WTC11 (cell line): ENCODE measurements at regions not wholly inside any gene's neighbourhood (a gene's known extent, or its start where the extent isn't known, plus 50 kb on each side); places are given as distances from the start of the nearest gene placed in this dataset.

Experiments used
- CTCF ChIP-seq: fragments of 200-600 bp; IDR thresholded peaks from 2 replicates; pipeline ENCODE4 v1.8.0; 2022; ENCODE audit warnings: antibody characterized with exemption
- E2F1 ChIP-seq: sonication (generic); formaldehyde crosslinking; IDR thresholded peaks from 2 replicates; pipeline ENCODE4 v1.8.0; 2022; ENCODE audit warnings: mild to moderate bottlenecking, missing genetic modification reagents
- ESRRA ChIP-seq: sonication (generic); formaldehyde crosslinking; IDR thresholded peaks from 2 replicates; pipeline ENCODE4 v1.8.1; 2022; ENCODE audit warnings: mild to moderate bottlenecking, missing genetic modification reagents, borderline replicate concordance
- FOXP1 ChIP-seq: sonication (generic); formaldehyde crosslinking; IDR thresholded peaks from 2 replicates; pipeline ENCODE4 v1.8.0; 2022; ENCODE audit warnings: missing genetic modification reagents, mild to moderate bottlenecking, moderate library complexity, borderline replicate concordance
- IRF2 ChIP-seq: sonication (generic); formaldehyde crosslinking; IDR thresholded peaks from 2 replicates; pipeline ENCODE4 v1.8.0; 2022; ENCODE audit warnings: low read depth, missing genetic modification reagents, borderline replicate concordance
- KAT7 ChIP-seq: sonication (generic); formaldehyde crosslinking; IDR thresholded peaks from 2 replicates; pipeline ENCODE4 v1.8.1; 2023; ENCODE audit warnings: missing genetic modification reagents, mild to moderate bottlenecking, borderline replicate concordance
- NFE2L1 ChIP-seq: sonication (generic); formaldehyde crosslinking; IDR thresholded peaks from 2 replicates; pipeline ENCODE4 v1.8.1; 2023; ENCODE audit warnings: missing genetic modification reagents
- NFYB ChIP-seq: sonication (generic); formaldehyde crosslinking; conservative IDR thresholded peaks from 2 replicates; pipeline ENCODE4 v1.8.0; 2022; ENCODE audit warnings: low read depth, missing genetic modification reagents
- SMAD4 ChIP-seq: sonication (generic); formaldehyde crosslinking; IDR thresholded peaks from 2 replicates; pipeline ENCODE4 v1.8.0; 2022; ENCODE audit warnings: mild to moderate bottlenecking, missing genetic modification reagents

GRCh38 chr12:58302487-58303011 is 361.2 kb downstream of the ATP23 start:
- TF ChIP-seq FOXP1 (no peak), ESRRA (CRISPR knock-in tag) (no peak), NFE2L1 (no peak), IRF2 (CRISPR knock-in tag) (no peak), NFYB (CRISPR knock-in tag) (no peak), SMAD4 (CRISPR knock-in tag) (no peak), CTCF (no peak), KAT7 (no peak), E2F1 (CRISPR knock-in tag) (no peak)
